Kidney (tissue), 13 donors: ENCODE measurements at regions not wholly inside any gene's neighbourhood (a gene's known extent, or its start where the extent isn't known, plus 50 kb on each side); places are given as distances from the start of the nearest gene placed in this dataset.

Experiments
- DNase-seq, 5 donors: peaks; one replicate each; pipeline ENCODE4 v3.0.0-alpha.2; 2013 to 2020
- FAIRE-seq: peaks from 2 replicates; lab custom pipeline; 2012; peaks lifted over from hg19 to GRCh38; lab: Jason Lieb, UNC
- H3K27ac ChIP-seq, 2 donors: one replicate each; pipeline ENCODE4 v1.7.0; 2013; ENCODE audit warnings: low read depth in 2 of 2, low read length in 2 of 2, inconsistent platforms in 1 of 2
- H3K27me3 ChIP-seq: one replicate; pipeline ENCODE4 v1.7.1; 2013; ENCODE audit warnings: low read length, inconsistent platforms; ENCODE audit not compliant: control insufficient read depth, insufficient read depth
- H3K36me3 ChIP-seq, 3 donors: one replicate each; pipeline versions ENCODE4 v1.7.0 to v1.7.1; 2013; ENCODE audit warnings: low read length in 3 of 3, control low read depth in 1 of 3, inconsistent platforms in 1 of 3; ENCODE audit not compliant: insufficient read depth in 3 of 3, control insufficient read depth in 2 of 3
- H3K4me1 ChIP-seq, 3 donors: one replicate each; pipeline versions ENCODE4 v1.7.0 to v1.7.1; 2013; ENCODE audit warnings: low read length in 3 of 3, inconsistent platforms in 1 of 3, low read depth in 1 of 3; ENCODE audit not compliant: control insufficient read depth in 2 of 3, insufficient read depth in 2 of 3
- H3K4me3 ChIP-seq, 3 donors: one replicate each; pipeline versions ENCODE4 v1.7.0 to v1.8.1; 2013; ENCODE audit warnings: low read length in 3 of 3, control low read depth in 1 of 3, inconsistent platforms in 1 of 3
- H3K9ac ChIP-seq, 3 donors: one replicate each; pipeline versions ENCODE4 v1.7.0 to v1.7.1; 2013; ENCODE audit warnings: low read length in 3 of 3, control low read depth in 1 of 3, inconsistent platforms in 1 of 3
- H3K9me3 ChIP-seq, 3 donors: one replicate each; pipeline versions ENCODE4 v1.7.0 to v1.7.1; 2013; ENCODE audit warnings: low read length in 3 of 3, control low read depth in 1 of 3, inconsistent platforms in 1 of 3; ENCODE audit not compliant: control insufficient read depth in 2 of 3, insufficient read depth in 1 of 3
- intact Hi-C: fragments of 100-400 bp; cut with DNase I; formaldehyde crosslinking; loops from one replicate; pipeline ENCODE4 v1.11.1; 2022
- TF ChIP-seq, protein P1 (sequence below): IDR thresholded peaks from 3 replicates; pipeline ENCODE4 v1.5.1; 2012; ENCODE audit warnings: mild to moderate bottlenecking, moderate library complexity, borderline replicate concordance; ENCODE audit not compliant: insufficient read depth; ENCODE audit errors: extremely low read depth
- donor health status: control.
- donor health status: control.
- donor health status: control.
- donor health status: control.
- donor health status: control.
- donor health status: DM: yes; HTN: yes; CAD: no.
- donor health status: Normal renal cell carcinoma (clear cell type).

DNA sequence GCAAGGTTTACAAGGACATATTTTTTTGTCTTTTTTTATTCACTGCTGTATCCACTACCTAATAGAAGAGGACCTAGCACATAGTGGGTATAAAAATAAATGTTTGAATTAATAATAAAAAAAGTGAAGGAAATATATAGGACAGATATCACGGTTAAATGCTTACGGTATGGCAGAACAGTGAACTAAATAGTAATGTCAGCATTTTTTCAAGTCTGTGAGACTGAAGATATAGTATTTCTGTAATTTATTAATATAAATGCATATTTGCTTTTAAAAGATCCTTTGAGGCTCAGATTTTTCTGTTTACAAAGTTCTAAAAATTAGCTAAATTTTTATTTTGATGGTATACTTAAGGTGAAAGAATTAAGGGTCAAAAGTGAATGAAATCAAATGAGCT lies 68.6 kb upstream of the CNTN5 start:
- H3K36me3 ChIP-seq: no peaks in the 10 kb centered on the region
- H3K9ac ChIP-seq: no peak overlapping the region
- no peaks in the 10 kb centered on the region for H3K4me1 ChIP-seq
- TF ChIP-seq, protein P1, sequence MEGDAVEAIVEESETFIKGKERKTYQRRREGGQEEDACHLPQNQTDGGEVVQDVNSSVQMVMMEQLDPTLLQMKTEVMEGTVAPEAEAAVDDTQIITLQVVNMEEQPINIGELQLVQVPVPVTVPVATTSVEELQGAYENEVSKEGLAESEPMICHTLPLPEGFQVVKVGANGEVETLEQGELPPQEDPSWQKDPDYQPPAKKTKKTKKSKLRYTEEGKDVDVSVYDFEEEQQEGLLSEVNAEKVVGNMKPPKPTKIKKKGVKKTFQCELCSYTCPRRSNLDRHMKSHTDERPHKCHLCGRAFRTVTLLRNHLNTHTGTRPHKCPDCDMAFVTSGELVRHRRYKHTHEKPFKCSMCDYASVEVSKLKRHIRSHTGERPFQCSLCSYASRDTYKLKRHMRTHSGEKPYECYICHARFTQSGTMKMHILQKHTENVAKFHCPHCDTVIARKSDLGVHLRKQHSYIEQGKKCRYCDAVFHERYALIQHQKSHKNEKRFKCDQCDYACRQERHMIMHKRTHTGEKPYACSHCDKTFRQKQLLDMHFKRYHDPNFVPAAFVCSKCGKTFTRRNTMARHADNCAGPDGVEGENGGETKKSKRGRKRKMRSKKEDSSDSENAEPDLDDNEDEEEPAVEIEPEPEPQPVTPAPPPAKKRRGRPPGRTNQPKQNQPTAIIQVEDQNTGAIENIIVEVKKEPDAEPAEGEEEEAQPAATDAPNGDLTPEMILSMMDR: no peak
- FAIRE-seq (no peak), DNase-seq (no peak)
- intact Hi-C loops: no loop called here
- no peaks in the 10 kb centered on the region for H3K9me3 ChIP-seq
- H3K27ac ChIP-seq: no peak overlapping the region
- no peaks in the 10 kb centered on the region for H3K27me3 ChIP-seq
- no peak overlapping the region for H3K4me3 ChIP-seq

DNA sequence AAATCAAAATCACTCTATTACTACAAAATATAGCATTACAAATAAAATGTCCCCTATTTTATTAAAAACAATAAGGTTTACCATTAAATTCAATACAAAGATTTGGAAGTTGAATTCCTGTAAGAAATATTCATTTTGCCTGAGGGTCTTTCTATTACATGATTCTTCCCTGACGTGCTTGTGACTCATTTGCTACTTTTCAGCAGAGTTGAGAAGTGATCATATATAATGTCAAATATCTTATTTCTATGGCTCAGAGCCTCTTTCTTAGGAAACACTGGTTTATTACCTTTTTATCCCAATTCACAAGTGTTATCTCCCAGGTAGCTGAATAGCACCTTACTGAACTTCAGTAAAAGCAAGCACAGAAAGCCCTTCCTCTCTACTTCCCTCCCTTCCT lies 65.2 kb upstream of the CNTN5 start:
- Histone ChIP-seq H3K9me3 (no peaks in the 10 kb centered on the region), H3K4me1 (no peaks in the 10 kb centered on the region), H3K9ac (no peak overlapping the region), H3K4me3 (no peak overlapping the region), H3K27ac (no peak overlapping the region), H3K36me3 (no peaks in the 10 kb centered on the region), H3K27me3 (no peaks in the 10 kb centered on the region)
- TF ChIP-seq, protein P1: no peak
- no peak for DNase-seq
- intact Hi-C loops: no loop called here
- FAIRE-seq: no peak

- FAIRE-seq (no peak), DNase-seq (no peak)
- no peaks in the 10 kb centered on the region for H3K36me3 ChIP-seq
- H3K27me3 ChIP-seq: no peaks in the 10 kb centered on the region
- TF ChIP-seq, protein P1: no peak
- H3K4me1 ChIP-seq: no peaks in the 10 kb centered on the region
- H3K4me3 ChIP-seq: no peak overlapping the region
- no peak overlapping the region for H3K27ac ChIP-seq
- intact Hi-C loops: no loop called here
- H3K9ac ChIP-seq: no peak overlapping the region
- H3K9me3 ChIP-seq: no peaks in the 10 kb centered on the region
Measured at GRCh38 chr11:98964146-98964545, 56.6 kb upstream of the CNTN5 start.

DNA sequence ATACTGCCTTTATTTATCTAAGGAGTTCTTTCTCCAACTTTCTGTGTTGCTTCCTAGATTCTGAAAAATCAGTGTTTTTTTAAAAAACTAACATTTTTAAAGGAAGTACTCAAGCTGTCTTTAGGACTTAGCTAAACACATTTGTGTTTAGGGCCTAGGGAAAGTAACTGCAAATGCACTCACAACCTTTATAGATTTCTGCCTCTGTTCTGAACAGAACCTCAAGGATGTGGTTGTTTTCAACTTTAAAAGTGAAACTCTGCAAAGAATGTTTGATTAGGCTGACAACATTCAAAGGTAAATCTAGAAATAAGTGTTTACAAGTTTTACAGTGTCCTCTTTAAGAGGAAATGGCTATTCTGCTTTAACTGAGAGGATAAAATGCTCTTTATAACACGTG lies 55.4 kb upstream of the CNTN5 start:
- Histone ChIP-seq H3K27ac (no peak overlapping the region), H3K36me3 (no peaks in the 10 kb centered on the region), H3K27me3 (no peaks in the 10 kb centered on the region), H3K9me3 (no peaks in the 10 kb centered on the region), H3K9ac (no peak overlapping the region), H3K4me1 (no peaks in the 10 kb centered on the region), H3K4me3 (no peak overlapping the region)
- TF ChIP-seq, protein P1: no peak
- intact Hi-C loops: no loop called here
- DNase-seq (no peak), FAIRE-seq (no peak)
